ENCODE measurements at regions not wholly inside any gene's neighbourhood (a gene's known extent, or its start where the extent isn't known, plus 50 kb on each side); places are given as distances from the start of the nearest gene placed in this dataset.

DNA sequence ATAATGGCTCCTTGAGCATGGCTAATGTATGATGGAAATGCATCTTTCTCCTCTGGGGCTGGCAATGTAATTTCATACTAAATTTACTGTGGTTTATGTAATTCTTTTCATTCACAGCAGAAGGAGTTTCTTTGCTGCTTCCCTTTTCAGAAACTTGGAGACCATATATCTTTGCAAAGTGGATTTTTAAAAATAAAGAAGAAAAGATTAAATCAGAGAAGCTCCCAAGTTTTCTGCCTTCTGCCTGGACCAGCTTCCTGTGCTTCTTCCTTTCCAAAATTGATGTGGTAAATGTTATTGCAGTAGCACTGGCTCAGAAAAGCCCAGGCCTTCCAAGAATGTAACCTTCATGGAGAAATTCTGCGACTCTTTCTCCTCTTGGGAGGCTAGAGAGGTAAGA, 300.1 kb upstream of the NCAM1 start:
- Histone ChIP-seq H3K9me3 (no peaks in the 10 kb centered on the region), H3K27ac (no peak overlapping the region), H3K4me3 (no peak overlapping the region), H3K36me3 (no peaks in the 10 kb centered on the region), H3K4me1 (no peaks in the 10 kb centered on the region), H3K27me3 (no peaks in the 10 kb centered on the region)
- intact Hi-C loops (cut with DNase I; ENCODE audit: low total_unique reads) = no loop called here
- no peak for DNase-seq (ENCODE audit: low spot score in 2 of 2)
- TF ChIP-seq, protein P1, sequence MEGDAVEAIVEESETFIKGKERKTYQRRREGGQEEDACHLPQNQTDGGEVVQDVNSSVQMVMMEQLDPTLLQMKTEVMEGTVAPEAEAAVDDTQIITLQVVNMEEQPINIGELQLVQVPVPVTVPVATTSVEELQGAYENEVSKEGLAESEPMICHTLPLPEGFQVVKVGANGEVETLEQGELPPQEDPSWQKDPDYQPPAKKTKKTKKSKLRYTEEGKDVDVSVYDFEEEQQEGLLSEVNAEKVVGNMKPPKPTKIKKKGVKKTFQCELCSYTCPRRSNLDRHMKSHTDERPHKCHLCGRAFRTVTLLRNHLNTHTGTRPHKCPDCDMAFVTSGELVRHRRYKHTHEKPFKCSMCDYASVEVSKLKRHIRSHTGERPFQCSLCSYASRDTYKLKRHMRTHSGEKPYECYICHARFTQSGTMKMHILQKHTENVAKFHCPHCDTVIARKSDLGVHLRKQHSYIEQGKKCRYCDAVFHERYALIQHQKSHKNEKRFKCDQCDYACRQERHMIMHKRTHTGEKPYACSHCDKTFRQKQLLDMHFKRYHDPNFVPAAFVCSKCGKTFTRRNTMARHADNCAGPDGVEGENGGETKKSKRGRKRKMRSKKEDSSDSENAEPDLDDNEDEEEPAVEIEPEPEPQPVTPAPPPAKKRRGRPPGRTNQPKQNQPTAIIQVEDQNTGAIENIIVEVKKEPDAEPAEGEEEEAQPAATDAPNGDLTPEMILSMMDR (IDR thresholded peaks at IDR 0.05) = no peak
- TF ChIP-seq POLR2AphosphoS5 (IDR thresholded peaks at IDR 0.05) (no peak), POLR2A (IDR thresholded peaks at IDR 0.05) (no peak)

DNA sequence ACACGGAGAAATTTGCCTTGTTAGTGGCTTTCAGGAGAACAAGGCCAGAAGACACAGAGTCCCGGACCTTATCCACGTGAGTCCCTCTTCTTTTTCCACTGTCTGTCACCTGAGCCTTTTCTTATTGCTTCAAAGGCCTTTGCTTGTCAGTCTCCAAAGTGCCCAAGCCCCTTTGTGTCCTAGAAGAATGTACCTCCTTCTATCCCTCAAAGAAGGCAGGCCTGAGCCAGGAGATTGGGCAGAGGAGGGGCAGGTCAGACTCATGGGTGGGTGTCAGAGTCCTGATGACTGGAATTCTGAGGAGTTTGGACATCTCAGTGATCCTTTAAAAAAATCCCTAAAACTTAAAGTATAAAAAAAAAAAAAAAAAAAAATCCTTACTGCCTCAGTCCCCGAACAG, 299.6 kb upstream of the NCAM1 start:
- Histone ChIP-seq H3K36me3 (no peaks in the 10 kb centered on the region), H3K27ac (no peak overlapping the region), H3K4me1 (no peaks in the 10 kb centered on the region), H3K27me3 (no peaks in the 10 kb centered on the region), H3K4me3 (no peak overlapping the region), H3K9me3 (peaks cover 0 to 4% of the 10 kb centered on the region in 2 donors)
- TF ChIP-seq, protein P1 (IDR thresholded peaks at IDR 0.05) = no peak
- TF ChIP-seq POLR2AphosphoS5 (IDR thresholded peaks at IDR 0.05) (no peak), POLR2A (IDR thresholded peaks at IDR 0.05) (no peak)
- intact Hi-C loops (cut with DNase I; ENCODE audit: low total_unique reads) = no loop called here
- DNase-seq (ENCODE audit: low spot score in 2 of 2) = no peak

DNA sequence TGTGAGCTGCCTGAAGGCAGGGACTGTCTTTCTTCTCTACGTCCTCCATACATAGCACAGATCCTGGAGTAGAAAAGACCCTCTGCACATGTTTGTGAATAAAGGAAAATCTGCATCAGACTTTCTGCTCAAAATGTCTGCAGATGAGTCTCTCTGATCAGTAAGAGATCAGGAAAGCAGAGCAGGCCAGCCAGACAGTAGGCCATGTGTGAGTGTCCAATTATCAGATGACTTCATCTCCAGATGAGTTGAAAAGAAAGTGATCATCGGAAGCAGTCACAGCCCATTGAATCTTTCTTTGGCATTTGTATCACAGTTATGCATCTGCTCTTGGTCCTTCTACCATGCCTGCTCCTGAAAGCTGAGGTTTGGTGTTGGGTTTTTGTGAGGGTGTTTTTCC, 298.7 kb upstream of the NCAM1 start:
- H3K27ac ChIP-seq = no peak overlapping the region
- H3K36me3 ChIP-seq = no peaks in the 10 kb centered on the region
- H3K4me3 ChIP-seq = no peak overlapping the region
- TF ChIP-seq POLR2A (IDR thresholded peaks at IDR 0.05) = no peak
- TF ChIP-seq POLR2AphosphoS5 (IDR thresholded peaks at IDR 0.05) = no peak
- TF ChIP-seq, protein P1 (IDR thresholded peaks at IDR 0.05) = no peak
- no peak for DNase-seq (ENCODE audit: low spot score in 2 of 2)
- intact Hi-C loops (cut with DNase I; ENCODE audit: low total_unique reads) = no loop called here
- no peaks in the 10 kb centered on the region for H3K27me3 ChIP-seq
- no peaks in the 10 kb centered on the region for H3K4me1 ChIP-seq
- H3K9me3 ChIP-seq = peaks cover 0 to 5% of the 10 kb centered on the region in 2 donors

DNA sequence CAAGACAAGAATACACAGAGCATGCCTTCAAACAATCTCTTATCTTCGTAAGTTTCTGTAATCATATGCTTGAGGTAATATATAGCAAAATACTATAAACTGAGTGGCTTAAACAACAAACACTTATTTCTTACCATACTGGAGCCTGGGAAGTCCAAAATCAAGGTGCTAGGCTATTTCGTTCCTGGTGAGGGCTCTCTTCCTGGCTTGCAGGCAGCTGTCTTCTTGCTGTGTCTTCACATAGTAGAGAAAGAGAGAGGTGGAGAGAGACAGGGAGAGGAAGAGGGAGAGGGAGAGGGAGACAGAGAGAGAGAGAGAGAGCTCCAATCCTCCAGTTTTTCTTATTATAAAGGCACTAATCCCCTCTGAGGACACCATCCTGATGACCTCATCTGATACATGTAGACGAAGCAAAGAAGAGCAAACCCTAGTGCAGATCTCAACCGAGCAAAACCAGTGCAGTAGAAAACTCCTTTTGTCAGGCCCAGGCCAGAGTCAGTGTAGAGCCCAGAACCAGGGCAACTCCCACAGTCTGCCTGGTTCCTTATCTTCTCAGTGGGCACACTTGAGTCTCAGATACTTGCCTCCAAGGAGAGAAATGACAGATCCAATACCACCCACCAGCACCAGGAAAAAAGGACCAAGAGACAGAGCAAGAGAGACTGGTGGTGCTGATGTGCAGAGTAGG, 297.1 kb upstream of the NCAM1 start:
- Histone ChIP-seq H3K9me3 (peaks cover 0 to 5% of the 10 kb centered on the region in 2 donors), H3K4me3 (no peak overlapping the region), H3K4me1 (no peaks in the 10 kb centered on the region), H3K27ac (no peak overlapping the region), H3K36me3 (no peaks in the 10 kb centered on the region), H3K27me3 (no peaks in the 10 kb centered on the region)
- DNase-seq (ENCODE audit: low spot score in 2 of 2) = no peak
- intact Hi-C loops (cut with DNase I; ENCODE audit: low total_unique reads) = no loop called here
- no peak for TF ChIP-seq POLR2A (IDR thresholded peaks at IDR 0.05)
- TF ChIP-seq, protein P1 (IDR thresholded peaks at IDR 0.05) = no peak
- no peak for TF ChIP-seq POLR2AphosphoS5 (IDR thresholded peaks at IDR 0.05)

DNA sequence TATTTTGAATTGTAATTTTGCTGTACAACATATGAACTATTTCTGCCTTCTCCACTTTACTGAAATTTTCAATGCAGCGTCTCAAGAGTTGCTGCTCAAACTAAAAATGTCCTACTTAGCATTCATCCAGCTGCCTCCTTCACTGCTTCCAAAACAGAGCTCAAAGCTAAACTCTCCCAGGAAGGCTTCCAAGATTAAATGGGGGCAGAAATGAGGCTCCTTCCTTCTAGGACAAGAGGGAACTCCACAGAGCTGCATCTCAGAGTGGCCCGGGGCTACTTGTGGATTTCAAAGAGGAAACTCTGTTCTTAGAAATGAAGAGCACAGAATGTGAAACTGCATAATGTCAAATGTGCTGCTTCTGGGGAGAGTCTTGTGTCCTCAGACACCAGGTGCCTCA, 295.9 kb upstream of the NCAM1 start:
- no peak for TF ChIP-seq POLR2AphosphoS5 (IDR thresholded peaks at IDR 0.05)
- TF ChIP-seq, protein P1 (IDR thresholded peaks at IDR 0.05) = no peak
- no peak for TF ChIP-seq POLR2A (IDR thresholded peaks at IDR 0.05)
- intact Hi-C loops (cut with DNase I; ENCODE audit: low total_unique reads) = no loop called here
- no peak overlapping the region for H3K27ac ChIP-seq

More for the DNA sequence above, 295.9 kb upstream of the NCAM1 start:
- Histone ChIP-seq H3K36me3 (no peaks in the 10 kb centered on the region), H3K9me3 (peaks cover 0 to 5% of the 10 kb centered on the region in 2 donors), H3K4me1 (no peaks in the 10 kb centered on the region), H3K27me3 (no peaks in the 10 kb centered on the region), H3K4me3 (no peak overlapping the region)
- DNase-seq (ENCODE audit: low spot score in 2 of 2) = no peak

Measured in breast epithelium (tissue), 4 donors.